PC-9 (cell line): ENCODE measurements at regions not wholly inside any gene's neighbourhood (a gene's known extent, or its start where the extent isn't known, plus 50 kb on each side); places are given as distances from the start of the nearest gene placed in this dataset.
"Not testable (repeated sequence)": the region's sequence is repeated elsewhere in the genome, so short reads cannot be mapped to it uniquely, and the experiment has no call there.

ENCODE experiments used
- BruUV-seq: library from RNA; stranded (reverse); fragments of 400-500 nt; replicated peaks from 2 replicates; lab custom pipeline; 2021; lab: Mats Ljungman, UMichigan
- CTCF ChIA-PET: fragments of 300-600 bp; sonication (Branson Sonifier 250); formaldehyde crosslinking; loops from one replicate; lab custom pipeline; 2022; ENCODE audit warnings: antibody characterized with exemption; lab: Charles Lee
- POLR2A ChIA-PET: fragments of 300-600 bp; sonication (Branson Sonifier 250); formaldehyde crosslinking; loops from one replicate; lab custom pipeline; 2022; ENCODE audit warnings: antibody characterized with exemption; ENCODE audit not compliant: unreplicated experiment; lab: Charles Lee
- DNase-seq, 2 experiments: peaks; one replicate each; pipeline versions ENCODE4 v3.0.0 to v3.0.0-alpha.2; 2015 to 2022; ENCODE audit warnings: mixed read lengths in 1 of 2
- H2AFZ ChIP-seq: fragments of 200-600 bp; sonication (generic); 2 replicates; pipeline ENCODE4 v1.8.1; 2017; ENCODE audit warnings: antibody characterized with exemption
- H3F3A ChIP-seq: fragments of 200-600 bp; sonication (generic); 2 replicates; pipeline ENCODE4 v1.8.1; 2017; ENCODE audit warnings: antibody characterized with exemption, mild to moderate bottlenecking, low read depth; ENCODE audit not compliant: insufficient read depth
- H3K27ac ChIP-seq: fragments of 200-600 bp; sonication (generic); 2 replicates; pipeline ENCODE4 v1.6.1; 2016; ENCODE audit warnings: mixed run types
- H3K27me3 ChIP-seq: fragments of 200-600 bp; sonication (generic); 2 replicates; pipeline ENCODE4 v1.6.1; 2016; ENCODE audit warnings: low read depth, mixed run types; ENCODE audit not compliant: insufficient read depth
- H3K36me3 ChIP-seq: fragments of 200-600 bp; sonication (generic); 2 replicates; pipeline ENCODE4 v1.6.1; 2016; ENCODE audit warnings: low read depth, mixed run types
- H3K4me1 ChIP-seq: fragments of 200-600 bp; sonication (generic); replicated peaks from 2 replicates; pipeline ENCODE4 v1.6.1; 2016; ENCODE audit warnings: mixed run types; ENCODE audit not compliant: insufficient read depth
- H3K4me2 ChIP-seq: fragments of 200-600 bp; sonication (generic); 2 replicates; pipeline ENCODE4 v1.6.1; 2017; ENCODE audit warnings: mixed run types
- H3K4me3 ChIP-seq: fragments of 200-600 bp; sonication (generic); 2 replicates; pipeline ENCODE4 v1.6.1; 2016; ENCODE audit warnings: mixed run types
- H3K79me2 ChIP-seq: fragments of 200-600 bp; sonication (generic); 2 replicates; pipeline ENCODE4 v1.6.1; 2017; ENCODE audit warnings: low read depth, mixed run types
- H3K9me2 ChIP-seq: fragments of 200-600 bp; sonication (generic); 2 replicates; pipeline ENCODE4 v1.8.1; 2017; ENCODE audit warnings: mild to moderate bottlenecking; ENCODE audit not compliant: insufficient read depth
- H3K9me3 ChIP-seq: fragments of 200-600 bp; sonication (generic); 2 replicates; pipeline ENCODE4 v1.8.1; 2016; ENCODE audit warnings: low read depth; ENCODE audit not compliant: insufficient read depth
- H4K20me1 ChIP-seq: fragments of 200-600 bp; sonication (generic); 2 replicates; pipeline ENCODE4 v1.8.1; 2017; ENCODE audit not compliant: insufficient read depth
- EZH2 ChIP-seq: fragments of 200-600 bp; sonication (generic); IDR thresholded peaks from 2 replicates; pipeline ENCODE4 v1.8.0; 2017; ENCODE audit warnings: antibody characterized with exemption, low read depth
- intact Hi-C: fragments of 100-400 bp; cut with micrococcal nuclease; formaldehyde crosslinking; loops from one replicate; pipeline ENCODE4 v1.10.0; 2022; ENCODE audit not compliant: unreplicated experiment
- TF ChIP-seq, protein P1 (sequence below): fragments of 200-600 bp; sonication (generic); conservative IDR thresholded peaks from 2 replicates; pipeline ENCODE4 v1.6.1; 2017; ENCODE audit warnings: mixed run types, antibody characterized with exemption, mild to moderate bottlenecking, moderate library complexity

DNA sequence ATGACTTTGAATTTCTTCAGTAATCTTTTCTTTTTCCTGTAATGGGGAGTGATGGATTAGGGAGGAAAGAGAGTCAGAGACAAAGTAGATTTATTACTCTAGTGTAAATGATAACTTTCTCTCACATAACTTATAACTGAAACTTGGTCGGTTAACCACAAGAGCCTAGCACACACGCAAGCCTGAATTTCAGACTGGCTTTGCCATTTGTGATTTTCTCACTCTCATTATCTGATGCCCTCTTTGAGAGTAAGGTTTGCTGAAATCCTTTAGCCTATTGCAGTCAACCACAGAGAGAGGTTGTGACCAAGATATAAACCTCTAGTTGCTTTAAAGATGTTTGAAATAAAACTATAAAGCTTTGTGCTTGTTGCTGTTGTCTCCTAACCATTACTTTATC, 117.9 kb upstream of the NETO1 start:
- H3K36me3 ChIP-seq: no peaks in the 10 kb centered on the region
- no peak overlapping the region for H2AFZ ChIP-seq
- H3K27ac ChIP-seq: no peak overlapping the region
- H4K20me1 ChIP-seq: no peaks in the 10 kb centered on the region
- no peak for TF ChIP-seq EZH2
- POLR2A ChIA-PET: no interaction called here
- no peaks in the 10 kb centered on the region for H3K27me3 ChIP-seq
- intact Hi-C loops: no loop called here
- CTCF ChIA-PET: no interaction called here
- DNase-seq: no peak
- no peak overlapping the region for H3K4me2 ChIP-seq
- no peaks in the 10 kb centered on the region for H3K4me1 ChIP-seq
- peaks cover 6% of the 10 kb centered on the region for H3K9me3 ChIP-seq
- H3F3A ChIP-seq: 0 out of 2 replicates have a peak, but pooled peaks cover 3% of the 10 kb centered on the region
- no peaks in the 10 kb centered on the region for H3K9me2 ChIP-seq
- no TSS peak for BruUV-seq
- no peak overlapping the region for H3K4me3 ChIP-seq
- no peaks in the 10 kb centered on the region for H3K79me2 ChIP-seq

DNA sequence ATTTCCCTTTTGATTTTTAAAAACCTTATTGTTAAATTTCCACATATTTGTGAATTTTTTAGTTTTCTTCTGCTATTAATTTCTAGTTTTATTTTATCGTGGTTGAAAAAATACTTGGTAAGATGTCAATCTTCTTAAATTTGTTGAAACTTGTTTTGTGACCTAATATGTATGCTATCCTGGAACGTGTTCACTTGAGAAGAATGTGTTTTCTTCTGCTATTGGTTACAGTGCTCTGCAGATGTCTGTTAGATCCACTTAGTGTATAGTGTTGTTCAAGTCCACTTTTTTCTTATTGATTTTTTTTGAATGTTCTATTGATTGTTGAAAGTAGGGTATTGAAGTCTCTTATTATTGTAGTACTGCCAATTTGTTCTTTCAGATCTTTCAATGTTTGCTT, 116.5 kb upstream of the NETO1 start:
- Histone ChIP-seq H3K9me3 (peaks cover 6% of the 10 kb centered on the region), H3F3A (0 out of 2 replicates have a peak, but pooled peaks cover 3% of the 10 kb centered on the region), H3K27ac (no peak overlapping the region), H3K4me2 (no peak overlapping the region), H3K27me3 (no peaks in the 10 kb centered on the region), H4K20me1 (no peaks in the 10 kb centered on the region), H3K9me2 (no peaks in the 10 kb centered on the region), H3K79me2 (no peaks in the 10 kb centered on the region), H2AFZ (no peak overlapping the region), H3K4me1 (no peaks in the 10 kb centered on the region), H3K36me3 (no peaks in the 10 kb centered on the region), H3K4me3 (no peak overlapping the region)
- ChIA-PET CTCF (no interaction called here), POLR2A (no interaction called here)
- BruUV-seq: no TSS peak
- no peak for DNase-seq
- intact Hi-C loops: no loop called here
- TF ChIP-seq, protein P1, sequence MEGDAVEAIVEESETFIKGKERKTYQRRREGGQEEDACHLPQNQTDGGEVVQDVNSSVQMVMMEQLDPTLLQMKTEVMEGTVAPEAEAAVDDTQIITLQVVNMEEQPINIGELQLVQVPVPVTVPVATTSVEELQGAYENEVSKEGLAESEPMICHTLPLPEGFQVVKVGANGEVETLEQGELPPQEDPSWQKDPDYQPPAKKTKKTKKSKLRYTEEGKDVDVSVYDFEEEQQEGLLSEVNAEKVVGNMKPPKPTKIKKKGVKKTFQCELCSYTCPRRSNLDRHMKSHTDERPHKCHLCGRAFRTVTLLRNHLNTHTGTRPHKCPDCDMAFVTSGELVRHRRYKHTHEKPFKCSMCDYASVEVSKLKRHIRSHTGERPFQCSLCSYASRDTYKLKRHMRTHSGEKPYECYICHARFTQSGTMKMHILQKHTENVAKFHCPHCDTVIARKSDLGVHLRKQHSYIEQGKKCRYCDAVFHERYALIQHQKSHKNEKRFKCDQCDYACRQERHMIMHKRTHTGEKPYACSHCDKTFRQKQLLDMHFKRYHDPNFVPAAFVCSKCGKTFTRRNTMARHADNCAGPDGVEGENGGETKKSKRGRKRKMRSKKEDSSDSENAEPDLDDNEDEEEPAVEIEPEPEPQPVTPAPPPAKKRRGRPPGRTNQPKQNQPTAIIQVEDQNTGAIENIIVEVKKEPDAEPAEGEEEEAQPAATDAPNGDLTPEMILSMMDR: no peak
- TF ChIP-seq EZH2: no peak

DNA sequence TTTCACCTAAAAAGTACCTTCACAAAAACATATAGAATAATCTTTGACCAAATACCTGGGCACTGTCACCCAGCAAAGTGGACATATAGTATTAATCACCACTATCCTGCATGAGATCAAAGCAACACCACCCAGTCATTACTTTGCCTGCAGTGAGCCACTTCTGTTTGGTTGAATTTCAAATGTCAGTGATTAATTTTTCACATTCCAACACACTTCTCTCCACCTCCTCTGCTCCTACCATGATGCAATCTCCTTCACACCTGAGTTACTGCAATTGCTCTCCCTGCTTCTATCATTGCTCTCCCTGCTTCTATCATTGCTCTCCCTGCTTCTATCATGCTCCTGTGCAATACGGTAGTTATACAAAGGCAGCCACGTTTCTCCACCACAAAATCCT, 106.1 kb upstream of the NETO1 start:
- H3K9me2 ChIP-seq: no peaks in the 10 kb centered on the region; the same call in 1 of the 2 replicates
- no peak overlapping the region for H3K4me3 ChIP-seq
- CTCF ChIA-PET: no interaction called here
- H3K4me2 ChIP-seq: no peak overlapping the region
- 0 out of 2 replicates have a peak, but pooled peaks cover 4% of the 10 kb centered on the region for H3F3A ChIP-seq
- BruUV-seq: no TSS peak
- intact Hi-C loops: no loop called here
- H3K9me3 ChIP-seq: peaks cover 11% of the 10 kb centered on the region; the same call in 1 of the 2 replicates
- POLR2A ChIA-PET: no interaction called here
- H3K36me3 ChIP-seq: no peaks in the 10 kb centered on the region
- no peak overlapping the region for H2AFZ ChIP-seq
- no peaks in the 10 kb centered on the region for H4K20me1 ChIP-seq
- peaks cover 3% of the 10 kb centered on the region; the same call in 1 of the 2 replicates for H3K4me1 ChIP-seq
- no peaks in the 10 kb centered on the region for H3K79me2 ChIP-seq
- H3K27me3 ChIP-seq: no peaks in the 10 kb centered on the region
- DNase-seq: peak in 1 of 2 experiments; percentile 49
- TF ChIP-seq EZH2: no peak
- TF ChIP-seq, protein P1: no peak
- no peak overlapping the region for H3K27ac ChIP-seq

DNA sequence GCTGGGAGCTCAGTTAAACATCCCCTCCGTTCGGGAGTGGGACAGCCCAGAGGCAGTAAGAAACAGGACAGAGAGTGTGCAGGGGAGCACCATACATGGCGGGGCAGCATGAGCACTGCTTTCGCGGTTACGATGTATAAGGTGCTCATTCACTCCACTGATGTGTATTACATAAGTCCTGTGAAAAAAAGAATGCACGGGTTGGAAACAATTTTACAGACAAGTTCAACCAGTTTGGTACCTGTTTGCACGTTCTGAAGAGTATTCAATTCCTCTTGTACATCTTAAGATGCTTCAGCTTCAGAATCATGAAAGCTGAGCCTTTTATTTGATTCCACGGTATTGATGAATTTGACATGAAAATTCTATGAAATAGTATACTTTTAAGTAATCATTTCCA, 97.8 kb upstream of the NETO1 start:
- intact Hi-C loops: no loop called here
- CTCF ChIA-PET: no interaction called here
- H2AFZ ChIP-seq: no peak overlapping the region

DNA sequence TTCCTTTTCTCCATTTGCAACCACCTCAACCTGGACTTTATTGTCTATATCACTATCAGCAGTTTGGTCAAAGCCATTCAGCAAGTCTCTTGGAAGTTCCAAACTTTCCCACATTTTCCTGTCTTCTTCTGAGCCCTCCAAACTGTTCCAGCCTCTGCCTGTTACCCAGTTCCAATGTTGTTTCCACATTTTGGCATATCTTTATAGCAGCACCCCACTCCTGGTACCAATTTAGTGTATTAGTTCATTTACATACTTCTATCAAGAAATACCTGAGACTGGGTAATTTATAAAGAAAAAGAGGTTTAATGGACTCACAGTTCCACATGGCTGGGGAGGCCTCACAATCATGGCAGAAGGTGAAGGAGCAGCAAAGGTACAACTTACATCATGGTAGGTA, 90.4 kb upstream of the NETO1 start:
- H4K20me1 ChIP-seq, DNase-seq, H3K79me2 ChIP-seq, intact Hi-C loops, H2AFZ ChIP-seq, H3K27ac ChIP-seq, POLR2A ChIA-PET, H3K4me2 ChIP-seq, H3K36me3 ChIP-seq, H3K27me3 ChIP-seq, CTCF ChIA-PET, H3F3A ChIP-seq, BruUV-seq, H3K4me1 ChIP-seq, H3K4me3 ChIP-seq, H3K9me2 ChIP-seq: not testable (repeated sequence)
- H3K9me3 ChIP-seq: peaks cover 16% of the 10 kb centered on the region

More for the DNA sequence above, 97.8 kb upstream of the NETO1 start:
- TF ChIP-seq, protein P1: no peak
- TF ChIP-seq EZH2: no peak
- no peaks in the 10 kb centered on the region for H3K9me3 ChIP-seq
- H3K4me1 ChIP-seq: no peaks in the 10 kb centered on the region
- no peak for DNase-seq
- no peak overlapping the region for H3K4me2 ChIP-seq
- no peaks in the 10 kb centered on the region for H3K9me2 ChIP-seq
- no peaks in the 10 kb centered on the region for H3K27me3 ChIP-seq
- no peaks in the 10 kb centered on the region for H3K79me2 ChIP-seq
- H3K36me3 ChIP-seq: no peaks in the 10 kb centered on the region
- no peak overlapping the region for H3K27ac ChIP-seq
- no peak overlapping the region for H3K4me3 ChIP-seq
- no TSS peak for BruUV-seq
- no peaks in the 10 kb centered on the region for H4K20me1 ChIP-seq
- POLR2A ChIA-PET: no interaction called here
- no peaks in the 10 kb centered on the region for H3F3A ChIP-seq
